Neuron (in vitro differentiated cells): ENCODE measurements at regions not wholly inside any gene's neighbourhood (a gene's known extent, or its start where the extent isn't known, plus 50 kb on each side); places are given as distances from the start of the nearest gene placed in this dataset.
A peak's percentile ranks its signal among the peaks of the same experiment; 100 is the strongest.
"Not testable (repeated sequence)": the region's sequence is repeated elsewhere in the genome, so short reads cannot be mapped to it uniquely, and the experiment has no call there.

Source experiments
- H2AFZ ChIP-seq: one replicate; pipeline ENCODE4 v1.6.1; 2013; ENCODE audit warnings: low read depth, mild to moderate bottlenecking, inconsistent platforms, low read length, moderate library complexity
- H3K27me3 ChIP-seq: one replicate; pipeline ENCODE4 v1.6.1; 2013; ENCODE audit warnings: low read length; ENCODE audit not compliant: insufficient read depth
- H3K36me3 ChIP-seq: one replicate; pipeline ENCODE4 v1.6.1; 2013; ENCODE audit warnings: low read length; ENCODE audit not compliant: insufficient read depth
- H3K4me1 ChIP-seq: one replicate; pipeline ENCODE4 v1.6.1; 2013; ENCODE audit warnings: low read length; ENCODE audit not compliant: insufficient read depth
- H3K4me3 ChIP-seq: 2 replicates; pipeline ENCODE4 v1.5.1; 2013; ENCODE audit warnings: mild to moderate bottlenecking, low read length, moderate library complexity
- H3K9me3 ChIP-seq: one replicate; pipeline ENCODE4 v1.6.1; 2013; ENCODE audit warnings: low read length

- Histone ChIP-seq H3K4me3 (peak overlapping the region; percentile 9), H3K36me3 (no peaks in the 10 kb centered on the region), H2AFZ (peak overlapping the region; percentile 17), H3K27me3 (no peaks in the 10 kb centered on the region), H3K4me1 (peaks cover 9% of the 10 kb centered on the region), H3K9me3 (peaks cover 5% of the 10 kb centered on the region)
Measured at GRCh38 chr6:168823397-168824212, 382.6 kb downstream of the SMOC2 start.

GRCh38 chr6:168822376-168822775 lies 381.4 kb downstream of the SMOC2 start:
- no peak overlapping the region for H3K4me3 ChIP-seq
- H3K36me3 ChIP-seq: no peaks in the 10 kb centered on the region
- H3K27me3 ChIP-seq: no peaks in the 10 kb centered on the region
- no peak overlapping the region for H2AFZ ChIP-seq
- H3K4me1 ChIP-seq: peaks cover 9% of the 10 kb centered on the region
- peaks cover 8% of the 10 kb centered on the region for H3K9me3 ChIP-seq

GRCh38 chr6:168819546-168819945 lies 378.6 kb downstream of the SMOC2 start:
- H3K4me3 ChIP-seq: no peak overlapping the region
- H3K9me3 ChIP-seq: peaks cover 6% of the 10 kb centered on the region
- H3K36me3 ChIP-seq: no peaks in the 10 kb centered on the region
- H2AFZ ChIP-seq: no peak overlapping the region
- H3K27me3 ChIP-seq: no peaks in the 10 kb centered on the region
- H3K4me1 ChIP-seq: peaks cover 9% of the 10 kb centered on the region

- H3K4me3 ChIP-seq: no peak overlapping the region
- no peaks in the 10 kb centered on the region for H3K27me3 ChIP-seq
- H2AFZ ChIP-seq: no peak overlapping the region
- no peaks in the 10 kb centered on the region for H3K36me3 ChIP-seq
- H3K4me1 ChIP-seq: no peaks in the 10 kb centered on the region
- H3K9me3 ChIP-seq: peaks cover 6% of the 10 kb centered on the region
Measured at GRCh38 chr6:168817558-168818159, 376.7 kb downstream of the SMOC2 start.

- no peak overlapping the region for H2AFZ ChIP-seq
- H3K9me3 ChIP-seq: peaks cover 6% of the 10 kb centered on the region
- no peak overlapping the region for H3K4me3 ChIP-seq
- no peaks in the 10 kb centered on the region for H3K27me3 ChIP-seq
- no peaks in the 10 kb centered on the region for H3K36me3 ChIP-seq
- H3K4me1 ChIP-seq: no peaks in the 10 kb centered on the region
Measured at GRCh38 chr6:168815229-168815628, 374.2 kb downstream of the SMOC2 start.

- H3K4me1 ChIP-seq: peaks cover 27% of the 10 kb centered on the region
- no peaks in the 10 kb centered on the region for H3K27me3 ChIP-seq
Measured at GRCh38 chr6:168808232-168808631, 367.2 kb downstream of the SMOC2 start.

GRCh38 chr6:168804331-168804730 lies 363.3 kb downstream of the SMOC2 start:
- H3K27me3 ChIP-seq: no peaks in the 10 kb centered on the region
- H3K9me3 ChIP-seq: no peaks in the 10 kb centered on the region
- no peak overlapping the region for H3K4me3 ChIP-seq
- H3K4me1 ChIP-seq: peaks cover 31% of the 10 kb centered on the region
- no peaks in the 10 kb centered on the region for H3K36me3 ChIP-seq
- no peak overlapping the region for H2AFZ ChIP-seq

More at GRCh38 chr6:168808232-168808631, 367.2 kb downstream of the SMOC2 start:
- no peak overlapping the region for H3K4me3 ChIP-seq
- H2AFZ ChIP-seq: no peak overlapping the region
- no peaks in the 10 kb centered on the region for H3K36me3 ChIP-seq
- no peaks in the 10 kb centered on the region for H3K9me3 ChIP-seq

- H3K36me3 ChIP-seq: no peaks in the 10 kb centered on the region
- peaks cover 31% of the 10 kb centered on the region for H3K4me1 ChIP-seq
- no peak overlapping the region for H2AFZ ChIP-seq
- H3K9me3 ChIP-seq: no peaks in the 10 kb centered on the region
- H3K27me3 ChIP-seq: no peaks in the 10 kb centered on the region
- H3K4me3 ChIP-seq: no peak overlapping the region
Measured at GRCh38 chr6:168803874-168804273, 362.9 kb downstream of the SMOC2 start.

GRCh38 chr6:168799067-168799466 lies 358.1 kb downstream of the SMOC2 start:
- no peaks in the 10 kb centered on the region for H3K36me3 ChIP-seq
- H3K27me3 ChIP-seq: no peaks in the 10 kb centered on the region
- H3K4me1 ChIP-seq: peaks cover 12% of the 10 kb centered on the region
- H3K9me3 ChIP-seq: peaks cover 2% of the 10 kb centered on the region
- H2AFZ ChIP-seq: no peak overlapping the region
- H3K4me3 ChIP-seq: no peak overlapping the region

- Histone ChIP-seq H3K4me1 (no peaks in the 10 kb centered on the region), H3K27me3 (no peaks in the 10 kb centered on the region), H3K9me3 (peaks cover 2% of the 10 kb centered on the region), H3K36me3 (no peaks in the 10 kb centered on the region), H2AFZ (no peak overlapping the region), H3K4me3 (no peak overlapping the region)
Measured at GRCh38 chr6:168796106-168796505, 355.1 kb downstream of the SMOC2 start.

- H3K4me3 ChIP-seq, H3K27me3 ChIP-seq, H3K4me1 ChIP-seq, H3K36me3 ChIP-seq, H3K9me3 ChIP-seq, H2AFZ ChIP-seq: not testable (repeated sequence)
Measured at GRCh38 chr6:168795611-168796010, 354.6 kb downstream of the SMOC2 start.

- no peaks in the 10 kb centered on the region for H3K4me1 ChIP-seq
Measured at GRCh38 chr6:168794491-168794890, 353.5 kb downstream of the SMOC2 start.

GRCh38 chr6:168793649-168794048 lies 352.7 kb downstream of the SMOC2 start:
- Histone ChIP-seq H3K36me3 (no peaks in the 10 kb centered on the region), H3K27me3 (no peaks in the 10 kb centered on the region), H3K9me3 (peaks cover 2% of the 10 kb centered on the region), H3K4me1 (no peaks in the 10 kb centered on the region), H2AFZ (no peak overlapping the region), H3K4me3 (no peak overlapping the region)

More at GRCh38 chr6:168794491-168794890, 353.5 kb downstream of the SMOC2 start:
- no peak overlapping the region for H2AFZ ChIP-seq
- H3K9me3 ChIP-seq: peaks cover 2% of the 10 kb centered on the region
- no peaks in the 10 kb centered on the region for H3K36me3 ChIP-seq
- H3K27me3 ChIP-seq: no peaks in the 10 kb centered on the region
- no peak overlapping the region for H3K4me3 ChIP-seq
